ENCODE measurements at regions not wholly inside any gene's neighbourhood (a gene's known extent, or its start where the extent isn't known, plus 50 kb on each side); places are given as distances from the start of the nearest gene placed in this dataset.

DNA sequence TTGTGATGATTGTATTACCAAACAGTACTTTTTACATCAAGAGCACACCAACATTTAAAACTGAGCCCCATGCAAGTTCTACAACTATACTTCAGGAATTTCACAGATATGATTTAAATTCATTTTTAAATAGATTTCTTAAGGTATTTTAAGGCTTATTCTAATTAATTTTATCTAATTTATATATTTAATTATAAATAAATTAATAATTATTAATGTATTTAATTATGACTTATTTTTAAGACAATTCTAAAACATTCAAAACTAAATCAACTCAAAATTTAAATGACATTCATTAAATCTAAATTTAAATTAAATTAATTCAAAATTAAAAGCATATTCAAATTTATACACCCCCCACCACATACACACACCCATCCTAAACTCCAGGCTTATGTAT is 299.2 kb downstream of the NFIB start:
- TF ChIP-seq EP300 (IDR thresholded peaks at IDR 0.05; ENCODE audit: borderline replicate concordance), result no peak
- no peak for TF ChIP-seq FOXM1 (IDR thresholded peaks at IDR 0.05; ENCODE audit: borderline replicate concordance, low read depth)
- no peak for TF ChIP-seq TCF12 (IDR thresholded peaks at IDR 0.05; ENCODE audit: low read depth)
- TF ChIP-seq, protein P1, sequence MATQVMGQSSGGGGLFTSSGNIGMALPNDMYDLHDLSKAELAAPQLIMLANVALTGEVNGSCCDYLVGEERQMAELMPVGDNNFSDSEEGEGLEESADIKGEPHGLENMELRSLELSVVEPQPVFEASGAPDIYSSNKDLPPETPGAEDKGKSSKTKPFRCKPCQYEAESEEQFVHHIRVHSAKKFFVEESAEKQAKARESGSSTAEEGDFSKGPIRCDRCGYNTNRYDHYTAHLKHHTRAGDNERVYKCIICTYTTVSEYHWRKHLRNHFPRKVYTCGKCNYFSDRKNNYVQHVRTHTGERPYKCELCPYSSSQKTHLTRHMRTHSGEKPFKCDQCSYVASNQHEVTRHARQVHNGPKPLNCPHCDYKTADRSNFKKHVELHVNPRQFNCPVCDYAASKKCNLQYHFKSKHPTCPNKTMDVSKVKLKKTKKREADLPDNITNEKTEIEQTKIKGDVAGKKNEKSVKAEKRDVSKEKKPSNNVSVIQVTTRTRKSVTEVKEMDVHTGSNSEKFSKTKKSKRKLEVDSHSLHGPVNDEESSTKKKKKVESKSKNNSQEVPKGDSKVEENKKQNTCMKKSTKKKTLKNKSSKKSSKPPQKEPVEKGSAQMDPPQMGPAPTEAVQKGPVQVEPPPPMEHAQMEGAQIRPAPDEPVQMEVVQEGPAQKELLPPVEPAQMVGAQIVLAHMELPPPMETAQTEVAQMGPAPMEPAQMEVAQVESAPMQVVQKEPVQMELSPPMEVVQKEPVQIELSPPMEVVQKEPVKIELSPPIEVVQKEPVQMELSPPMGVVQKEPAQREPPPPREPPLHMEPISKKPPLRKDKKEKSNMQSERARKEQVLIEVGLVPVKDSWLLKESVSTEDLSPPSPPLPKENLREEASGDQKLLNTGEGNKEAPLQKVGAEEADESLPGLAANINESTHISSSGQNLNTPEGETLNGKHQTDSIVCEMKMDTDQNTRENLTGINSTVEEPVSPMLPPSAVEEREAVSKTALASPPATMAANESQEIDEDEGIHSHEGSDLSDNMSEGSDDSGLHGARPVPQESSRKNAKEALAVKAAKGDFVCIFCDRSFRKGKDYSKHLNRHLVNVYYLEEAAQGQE (IDR thresholded peaks at IDR 0.05; ENCODE audit: low read depth), result no peak
- no peak for TF ChIP-seq CREB1 (IDR thresholded peaks at IDR 0.05; ENCODE audit: low read depth)
- no peak for TF ChIP-seq EGR1 (IDR thresholded peaks at IDR 0.05)
- TF ChIP-seq, protein P2, sequence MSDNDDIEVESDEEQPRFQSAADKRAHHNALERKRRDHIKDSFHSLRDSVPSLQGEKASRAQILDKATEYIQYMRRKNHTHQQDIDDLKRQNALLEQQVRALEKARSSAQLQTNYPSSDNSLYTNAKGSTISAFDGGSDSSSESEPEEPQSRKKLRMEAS (IDR thresholded peaks at IDR 0.05), result no peak
- TF ChIP-seq TAF1 (IDR thresholded peaks at IDR 0.05; ENCODE audit: low read depth), result no peak
- no peak for TF ChIP-seq ZBTB7A (IDR thresholded peaks at IDR 0.05; ENCODE audit: low read depth)
- no peak for TF ChIP-seq YY1 (IDR thresholded peaks at IDR 0.05; ENCODE audit: low read depth)
- TF ChIP-seq RAD21 (IDR thresholded peaks at IDR 0.05; ENCODE audit: low read depth), result no peak
- no peak for TF ChIP-seq USF1 (IDR thresholded peaks at IDR 0.05)
- no peak for TF ChIP-seq TEAD4 (IDR thresholded peaks at IDR 0.05)
- TF ChIP-seq NFIC (IDR thresholded peaks at IDR 0.05), result no peak
- no peak for TF ChIP-seq CEBPB (IDR thresholded peaks at IDR 0.05)

GRCh38 chr9:14014218-14014617 is 299.7 kb downstream of the NFIB start:
- TF ChIP-seq EGR1 (IDR thresholded peaks at IDR 0.05) (no peak), ZBTB7A (IDR thresholded peaks at IDR 0.05; ENCODE audit: low read depth) (no peak)
- TF ChIP-seq, protein P2 (IDR thresholded peaks at IDR 0.05), result no peak

DNA sequence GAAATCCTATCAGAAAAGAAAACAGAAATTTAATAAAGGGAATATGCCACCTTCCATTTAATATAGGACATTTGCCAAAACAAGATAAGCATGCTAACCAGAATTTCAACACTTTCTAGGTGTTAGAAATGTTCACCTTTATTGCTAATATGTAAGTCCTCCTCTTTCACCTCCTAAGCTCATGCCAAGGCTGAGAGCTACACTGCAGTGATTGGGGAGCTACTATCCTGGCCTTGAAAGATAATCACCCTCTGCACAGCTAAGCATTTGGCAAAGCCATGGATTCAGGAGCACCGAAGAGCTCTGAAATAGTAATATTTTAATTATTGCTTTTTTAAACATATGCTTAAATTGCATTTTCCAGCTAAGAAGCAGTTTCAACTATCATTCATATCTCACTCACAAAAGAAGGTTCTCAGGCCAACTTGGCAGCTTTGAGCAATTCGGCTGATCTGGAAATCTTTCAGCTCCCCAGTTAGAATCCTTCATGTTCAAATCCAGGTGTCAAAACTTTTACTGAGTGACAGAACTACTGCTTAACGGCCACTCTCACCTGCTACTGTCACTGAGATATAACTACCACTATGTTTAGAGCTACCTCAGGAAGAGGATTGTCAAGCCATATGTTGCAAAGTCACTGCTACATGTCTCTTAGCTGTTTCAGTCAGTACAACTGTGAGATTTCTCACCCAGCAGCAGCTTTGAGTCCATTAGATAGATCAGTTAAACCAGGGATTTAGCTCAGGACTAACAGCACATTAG is 302.0 kb downstream of the NFIB start:
- TF ChIP-seq EP300 (IDR thresholded peaks at IDR 0.05; ENCODE audit: borderline replicate concordance), result no peak
- TF ChIP-seq NFIC (IDR thresholded peaks at IDR 0.05), result no peak
- no peak for TF ChIP-seq TCF12 (IDR thresholded peaks at IDR 0.05; ENCODE audit: low read depth)
- no peak for TF ChIP-seq TAF1 (IDR thresholded peaks at IDR 0.05; ENCODE audit: low read depth)
- TF ChIP-seq, protein P1 (IDR thresholded peaks at IDR 0.05; ENCODE audit: low read depth), result no peak
- TF ChIP-seq ZBTB7A (IDR thresholded peaks at IDR 0.05; ENCODE audit: low read depth), result no peak
- no peak for TF ChIP-seq CREB1 (IDR thresholded peaks at IDR 0.05; ENCODE audit: low read depth)
- no peak for TF ChIP-seq CEBPB (IDR thresholded peaks at IDR 0.05)
- TF ChIP-seq TEAD4 (IDR thresholded peaks at IDR 0.05), result no peak
- TF ChIP-seq EGR1 (IDR thresholded peaks at IDR 0.05), result no peak
- TF ChIP-seq YY1 (IDR thresholded peaks at IDR 0.05; ENCODE audit: low read depth), result no peak

DNA sequence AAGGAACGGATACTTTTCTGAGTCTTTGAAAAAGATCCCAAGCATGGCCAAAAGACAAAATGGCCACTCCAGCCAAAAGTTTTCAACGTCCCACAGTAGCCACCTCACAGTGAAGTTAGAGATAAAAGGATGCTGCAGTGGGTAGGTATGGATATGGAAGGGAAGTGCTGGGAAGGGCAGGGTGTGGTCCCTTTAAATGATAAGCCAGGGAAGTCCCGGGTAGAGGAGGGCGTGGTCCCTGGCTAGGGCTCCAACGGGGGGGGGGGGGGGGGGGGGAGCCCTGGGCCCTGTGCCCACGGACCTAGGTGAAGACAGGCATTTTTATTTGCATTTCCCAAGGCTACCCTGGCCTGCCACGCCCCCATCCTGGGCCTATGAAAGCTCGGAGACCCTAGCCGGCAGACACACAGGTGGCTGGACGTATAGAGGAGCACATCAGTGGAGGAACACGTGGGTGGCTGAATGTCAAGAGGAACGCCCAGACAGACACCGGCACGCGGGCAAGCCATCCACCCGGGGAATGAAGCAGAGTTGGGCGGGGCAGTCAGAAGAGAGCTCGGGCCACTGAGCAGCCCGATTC is 306.7 kb downstream of the NFIB start:
- TF ChIP-seq NFIC (IDR thresholded peaks at IDR 0.05) (no peak), CEBPB (IDR thresholded peaks at IDR 0.05) (no peak)
- TF ChIP-seq, protein P2 (IDR thresholded peaks at IDR 0.05), result no peak

DNA sequence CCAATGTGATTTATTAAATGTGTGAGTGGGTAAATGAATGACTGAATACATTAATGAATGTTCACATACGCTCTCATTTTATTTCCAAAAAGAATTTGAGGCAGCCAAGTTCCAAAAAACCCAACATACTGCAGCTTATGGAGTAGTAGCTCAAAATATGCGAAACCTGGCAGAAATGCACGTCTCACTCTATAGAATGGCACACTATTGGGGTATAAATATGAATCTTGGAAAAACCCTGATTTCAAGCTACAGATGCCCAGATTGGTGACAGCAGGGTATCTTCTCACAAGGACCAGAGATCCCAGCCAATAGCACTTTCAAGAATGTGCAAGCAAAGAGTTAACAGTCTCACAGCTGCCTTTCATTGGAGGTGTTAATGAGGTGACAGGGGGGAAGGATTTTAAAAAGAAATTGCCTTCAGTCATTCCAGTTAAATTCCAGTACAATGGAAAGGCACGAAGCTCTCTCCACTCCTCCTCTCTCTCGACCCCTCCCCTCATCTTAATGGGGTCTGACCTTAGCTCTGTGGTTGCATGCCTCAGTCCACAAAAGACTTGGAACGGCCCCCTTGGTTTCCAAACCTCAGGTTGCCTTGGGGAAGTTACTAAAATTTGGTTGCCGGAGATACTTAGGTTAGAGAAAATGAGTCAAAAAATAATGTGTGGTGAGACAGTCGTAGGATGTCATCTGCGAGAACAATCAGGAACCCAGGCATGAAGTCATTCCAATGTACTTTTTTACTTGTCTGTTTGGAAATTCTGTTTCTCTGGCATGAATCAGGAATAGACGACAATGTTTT is 307.4 kb downstream of the NFIB start:
- TF ChIP-seq YY1 (IDR thresholded peaks at IDR 0.05; ENCODE audit: low read depth) (no peak), RAD21 (IDR thresholded peaks at IDR 0.05; ENCODE audit: low read depth) (no peak), EP300 (IDR thresholded peaks at IDR 0.05; ENCODE audit: borderline replicate concordance) (no peak), CREB1 (IDR thresholded peaks at IDR 0.05; ENCODE audit: low read depth) (no peak), NFIC (IDR thresholded peaks at IDR 0.05) (no peak), USF1 (IDR thresholded peaks at IDR 0.05) (no peak), CEBPB (IDR thresholded peaks at IDR 0.05) (no peak), TCF12 (IDR thresholded peaks at IDR 0.05; ENCODE audit: low read depth) (no peak), FOXM1 (IDR thresholded peaks at IDR 0.05; ENCODE audit: borderline replicate concordance, low read depth) (no peak), EGR1 (IDR thresholded peaks at IDR 0.05) (no peak), ZBTB7A (IDR thresholded peaks at IDR 0.05; ENCODE audit: low read depth) (no peak), TAF1 (IDR thresholded peaks at IDR 0.05; ENCODE audit: low read depth) (no peak), TEAD4 (IDR thresholded peaks at IDR 0.05) (no peak)
- TF ChIP-seq, protein P1 (IDR thresholded peaks at IDR 0.05; ENCODE audit: low read depth), result no peak
- TF ChIP-seq, protein P2 (IDR thresholded peaks at IDR 0.05), result no peak
